HG03558 (cell line): ENCODE measurements at regions not wholly inside any gene's neighbourhood (a gene's known extent, or its start where the extent isn't known, plus 50 kb on each side); places are given as distances from the start of the nearest gene placed in this dataset.
A peak's percentile ranks its signal among the peaks of the same experiment; 100 is the strongest.
"Not testable (repeated sequence)": the region's sequence is repeated elsewhere in the genome, so short reads cannot be mapped to it uniquely, and the experiment has no call there.

Experiments used
- ATAC-seq: cut with Tn5 transposase; IDR thresholded peaks from one replicate; pipeline ENCODE4 v1.9.1; 2021; ENCODE audit warnings: moderate number of reproducible peaks; ENCODE audit not compliant: unreplicated experiment; ENCODE audit errors: extremely low read depth

GRCh38 chr9:124163760-124164255 lies 93.9 kb upstream of the NEK6 start:
- ATAC-seq = no peak

DNA sequence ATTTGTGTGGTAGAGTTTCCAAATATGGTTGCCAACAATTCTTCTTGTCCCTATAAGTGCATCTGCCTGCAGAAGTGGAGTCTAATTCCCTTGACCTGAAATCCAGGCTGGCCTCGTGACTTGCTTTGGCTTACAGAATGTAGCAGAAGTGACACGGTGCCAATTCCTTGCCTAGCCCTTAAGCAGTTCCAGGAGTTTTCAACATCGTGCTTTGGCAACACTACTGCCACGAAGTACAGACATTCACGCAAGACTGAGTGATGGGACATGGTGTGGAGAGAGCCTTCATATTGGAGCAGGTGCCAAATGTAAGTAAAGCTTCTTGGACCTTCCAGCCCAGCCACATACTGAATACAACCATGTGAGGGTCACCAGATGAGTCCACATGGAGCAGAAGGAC lies 92.9 kb upstream of the NEK6 start:
- no peak for ATAC-seq

DNA sequence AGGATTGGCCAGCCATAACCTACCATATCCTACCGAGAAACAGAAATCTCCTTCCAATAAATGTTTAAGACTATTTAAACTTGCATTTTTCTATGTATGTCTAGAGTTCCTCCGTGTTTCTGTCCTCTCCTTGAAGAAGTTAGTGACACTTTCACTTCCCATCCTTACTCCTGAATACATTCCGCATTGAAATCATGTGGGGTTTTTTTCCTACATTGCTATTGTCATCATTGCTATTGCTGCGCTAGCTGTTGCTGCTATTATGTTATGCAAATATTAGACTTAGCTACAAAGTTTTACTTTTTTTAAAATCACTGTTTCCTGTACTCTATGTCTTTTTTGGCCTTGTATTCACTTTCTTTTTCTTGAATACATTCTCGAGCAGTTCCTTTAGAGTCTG lies 83.3 kb upstream of the NEK6 start:
- ATAC-seq = no peak

- ATAC-seq = not testable (repeated sequence)
Observed at GRCh38 chr9:124177522-124177921, 80.2 kb upstream of the NEK6 start.

DNA sequence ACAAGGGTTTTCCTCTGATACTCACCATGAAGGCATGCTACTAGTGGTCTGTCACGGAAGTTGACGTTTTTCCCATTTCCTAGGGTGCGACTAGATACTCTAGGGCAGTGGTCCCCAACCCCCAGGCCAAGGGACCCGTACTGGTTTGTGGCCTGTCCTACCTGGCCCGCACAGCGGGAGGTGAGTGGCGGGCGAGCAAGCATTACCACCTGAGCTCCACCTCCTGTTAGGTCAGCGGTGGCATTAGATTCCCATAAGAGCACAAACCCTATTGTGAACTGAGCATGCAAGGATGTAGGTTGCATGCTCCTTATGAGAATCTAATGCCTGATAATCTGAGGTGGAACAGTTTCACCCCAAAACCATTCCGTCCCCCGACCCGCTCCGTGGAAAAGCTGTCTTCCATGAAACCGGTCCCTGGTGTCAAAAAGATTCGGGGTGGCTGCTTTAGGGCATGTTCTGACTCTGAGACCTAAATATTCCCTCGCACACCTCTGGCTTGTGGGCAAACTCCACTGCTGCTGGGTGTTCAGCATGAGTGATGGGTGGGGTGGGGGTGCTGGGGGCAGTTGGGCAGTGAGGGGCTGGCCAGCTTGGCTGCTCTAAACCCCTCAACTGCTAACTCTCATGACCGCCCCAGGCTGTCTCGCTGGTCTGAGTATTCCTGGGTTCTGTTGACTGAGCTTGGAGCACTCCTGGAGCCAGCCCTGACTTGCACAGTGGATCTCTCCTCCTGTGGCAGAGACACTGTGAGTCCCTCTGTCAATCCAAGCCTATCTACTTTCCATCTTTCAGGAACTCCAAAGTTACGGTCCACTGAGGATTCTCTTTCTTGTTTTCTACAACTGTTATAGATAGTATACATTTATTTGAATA lies 78.3 kb upstream of the NEK6 start:
- ATAC-seq = no peak

DNA sequence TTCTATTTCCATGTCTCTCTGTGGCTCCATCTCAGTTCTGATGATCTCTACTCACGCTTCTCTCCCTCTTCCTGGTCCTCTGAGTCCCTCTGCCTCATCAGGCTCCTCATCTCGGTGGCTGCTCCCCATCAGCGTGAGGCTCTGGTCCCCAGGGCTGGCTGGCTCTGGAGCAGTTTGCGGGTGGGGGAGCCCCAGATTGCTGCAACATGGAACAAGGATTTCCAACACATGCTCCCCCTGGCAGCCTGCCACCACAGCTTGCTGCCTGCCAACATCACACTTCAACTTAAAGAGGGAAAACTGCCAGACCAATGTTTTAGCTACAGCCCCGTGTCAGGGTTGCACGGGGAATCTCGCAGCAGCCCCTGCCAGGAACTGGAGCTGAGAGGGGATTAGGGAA lies 77.2 kb upstream of the NEK6 start:
- no peak for ATAC-seq

DNA sequence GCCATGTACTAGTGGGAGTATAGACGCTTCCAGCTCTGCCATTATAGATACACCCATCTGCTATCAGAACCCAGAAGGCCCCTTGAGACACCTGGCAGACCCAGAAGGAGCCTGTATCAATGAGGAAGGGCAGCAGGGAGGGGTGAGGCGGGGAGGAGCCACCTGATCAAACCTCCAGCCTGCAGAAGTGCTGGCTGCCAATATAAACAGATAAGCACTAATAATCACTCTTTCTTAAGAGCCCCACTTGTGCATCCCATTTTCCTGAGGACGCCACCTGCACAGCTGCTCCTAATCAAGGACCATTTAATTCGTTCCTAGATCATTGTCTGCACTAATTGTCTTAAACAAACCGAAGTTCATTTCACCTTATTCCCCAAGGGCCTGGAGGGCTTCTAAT lies 75.0 kb upstream of the NEK6 start:
- no peak for ATAC-seq

DNA sequence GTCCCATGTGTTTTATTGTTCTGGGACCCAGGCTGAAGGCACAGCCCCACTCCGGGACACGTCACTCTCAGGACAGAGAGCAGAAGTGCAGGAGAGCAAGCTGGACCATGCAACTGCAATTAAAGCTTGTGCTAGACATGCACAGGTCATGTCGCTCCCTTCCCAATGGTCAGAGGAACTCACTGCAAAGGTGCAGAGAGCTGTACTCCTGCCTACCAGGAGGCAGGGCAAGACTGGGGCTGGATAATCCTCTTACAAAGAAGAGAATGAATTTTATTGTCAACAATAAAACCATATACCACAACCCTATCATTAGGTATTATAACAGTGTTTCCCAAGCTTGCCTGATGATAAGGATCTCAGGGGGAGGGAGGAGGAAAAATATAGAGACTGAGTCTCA lies 74.0 kb upstream of the NEK6 start:
- no peak for ATAC-seq

DNA sequence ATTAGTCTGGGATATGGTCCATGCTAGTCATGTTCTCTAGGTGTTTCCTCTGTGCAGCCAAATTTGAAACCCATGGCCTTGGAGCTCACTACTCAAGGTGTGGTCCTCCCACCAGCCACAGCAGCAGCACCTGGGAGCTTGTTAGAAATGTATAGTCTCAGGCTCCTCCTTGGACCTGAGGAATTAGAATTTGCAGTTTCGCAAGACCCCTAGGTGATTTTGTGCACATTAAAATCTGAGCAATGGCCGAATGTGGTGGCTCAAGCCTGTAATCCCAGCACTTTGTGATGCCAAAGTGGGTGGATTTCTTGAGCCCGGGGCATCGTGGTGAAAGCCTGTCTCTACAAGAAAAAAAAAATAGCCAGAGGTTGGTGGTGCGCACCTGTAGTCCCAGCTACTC lies 72.3 kb upstream of the NEK6 start:
- no peak for ATAC-seq

- ATAC-seq = no peak
Observed at GRCh38 chr9:124187311-124187710, 70.4 kb upstream of the NEK6 start.

DNA sequence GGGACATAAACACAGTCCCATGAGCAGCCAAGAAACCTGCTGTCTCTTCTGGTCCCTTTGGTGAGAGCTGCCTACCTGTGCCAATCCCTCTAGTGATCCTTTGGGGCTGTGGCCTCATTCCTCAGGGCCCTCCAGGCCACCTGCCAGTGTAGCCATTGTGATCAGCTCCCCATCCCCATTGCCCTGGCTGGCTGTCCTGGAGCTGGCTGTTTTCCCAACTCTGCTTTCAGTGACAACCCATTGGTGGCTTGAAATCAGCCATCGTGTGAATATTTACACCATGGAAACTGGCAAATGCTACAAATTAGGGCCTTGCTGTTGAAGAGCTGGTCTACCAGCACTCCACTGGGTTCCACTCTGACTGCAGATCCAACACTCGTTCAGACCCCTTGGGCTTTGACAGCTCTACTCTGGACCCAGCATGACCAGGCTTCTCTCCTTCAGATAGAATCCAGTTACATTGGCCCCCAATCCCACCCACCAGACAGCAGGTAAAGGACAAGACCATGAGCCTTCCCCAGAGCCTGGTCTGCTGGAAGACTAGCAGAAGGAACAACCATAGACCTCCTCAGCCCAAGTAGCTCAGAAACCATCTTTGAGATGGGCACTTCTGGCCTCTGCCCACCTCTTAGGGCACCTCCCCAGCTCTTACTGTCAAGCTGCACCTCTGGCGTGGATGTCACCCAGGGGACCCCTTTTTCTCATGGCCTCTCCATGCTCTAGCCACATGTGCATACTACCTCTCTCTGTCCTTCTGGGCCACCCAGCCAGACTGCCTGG lies 69.2 kb upstream of the NEK6 start:
- no peak for ATAC-seq

- no peak for ATAC-seq
Observed at GRCh38 chr9:124190761-124191160, 67.0 kb upstream of the NEK6 start.

GRCh38 chr9:124191691-124192395 lies 65.9 kb upstream of the NEK6 start:
- ATAC-seq = no peak

GRCh38 chr9:124196814-124197176 lies 61.0 kb upstream of the NEK6 start:
- ATAC-seq = no peak

- peak; percentile 26 for ATAC-seq
Observed at GRCh38 chr9:124197177-124198095, 60.3 kb upstream of the NEK6 start.

GRCh38 chr9:124198331-124198730 lies 59.4 kb upstream of the NEK6 start:
- ATAC-seq = no peak

- no peak for ATAC-seq
Observed at GRCh38 chr9:124198948-124199347, 58.8 kb upstream of the NEK6 start.

GRCh38 chr9:124199474-124199873 lies 58.3 kb upstream of the NEK6 start:
- no peak for ATAC-seq

- peak; percentile 53 for ATAC-seq
Observed at GRCh38 chr9:124202447-124202971, 55.2 kb upstream of the NEK6 start.
